PC-3 (cell line): ENCODE measurements at regions not wholly inside any gene's neighbourhood (a gene's known extent, or its start where the extent isn't known, plus 50 kb on each side); places are given as distances from the start of the nearest gene placed in this dataset.

Experiments used
- ATAC-seq: fragments of 200-7000 bp; cut with Tn5 transposase; 2 replicates; pipeline ENCODE4 v1.9.1; 2020; ENCODE audit warnings: mild to moderate bottlenecking, moderate library complexity
- BruUV-seq: library from RNA; stranded (reverse); fragments of 400-500 nt; replicated peaks from 2 replicates; lab custom pipeline; 2021; lab: Mats Ljungman, UMichigan
- CTCF ChIA-PET: fragments of 300-600 bp; sonication (Branson Sonifier 250); formaldehyde crosslinking; loops from one replicate; lab custom pipeline; 2022; ENCODE audit warnings: antibody characterized with exemption; lab: Charles Lee
- POLR2A ChIA-PET: fragments of 300-600 bp; sonication (Branson Sonifier 250); formaldehyde crosslinking; loops from one replicate; lab custom pipeline; 2022; ENCODE audit warnings: antibody characterized with exemption; ENCODE audit not compliant: unreplicated experiment; lab: Charles Lee
- DNase-seq: peaks from one replicate; pipeline ENCODE4 v3.0.0-alpha.2; 2015
- H2AFZ ChIP-seq: fragments of 300-600 bp; sonication (generic); 2 replicates; pipeline ENCODE4 v1.6.0; 2016; ENCODE audit warnings: antibody characterized with exemption, low read length
- H3F3A ChIP-seq: fragments of 300-600 bp; sonication (generic); one replicate; pipeline ENCODE4 v1.6.0; 2017; ENCODE audit warnings: antibody characterized with exemption, low read length, control low read depth, mild to moderate bottlenecking; ENCODE audit not compliant: unreplicated experiment
- H3K27ac ChIP-seq: fragments of 300-600 bp; sonication (generic); 2 replicates; pipeline ENCODE4 v1.5.1; 2016; ENCODE audit warnings: mild to moderate bottlenecking, low read length
- H3K27me3 ChIP-seq: fragments of 300-600 bp; sonication (generic); 2 replicates; pipeline ENCODE4 v1.6.1; 2016; ENCODE audit warnings: low read length, mixed read lengths
- H3K36me3 ChIP-seq: fragments of 300-600 bp; sonication (generic); 2 replicates; pipeline ENCODE4 v1.6.1; 2016; ENCODE audit warnings: low read depth, mixed run types, low read length, mixed read lengths
- H3K4me1 ChIP-seq: fragments of 300-600 bp; sonication (generic); 2 replicates; pipeline ENCODE4 v1.5.1; 2016; ENCODE audit warnings: low read length; ENCODE audit not compliant: insufficient read depth
- H3K4me2 ChIP-seq: fragments of 300-600 bp; sonication (generic); 2 replicates; pipeline ENCODE4 v1.6.0; 2016; ENCODE audit warnings: low read length
- H3K4me3 ChIP-seq: fragments of 300-600 bp; sonication (generic); 2 replicates; pipeline ENCODE4 v1.5.1; 2016; ENCODE audit warnings: mild to moderate bottlenecking, low read length, mixed read lengths
- H3K79me2 ChIP-seq: fragments of 300-600 bp; sonication (generic); 2 replicates; pipeline ENCODE4 v1.6.1; 2017; ENCODE audit warnings: low read length, mixed read lengths
- H3K9ac ChIP-seq: fragments of 300-600 bp; sonication (generic); 2 replicates; pipeline ENCODE4 v1.6.0; 2016; ENCODE audit warnings: mild to moderate bottlenecking, low read length
- H3K9me2 ChIP-seq: fragments of 300-600 bp; sonication (generic); replicated peaks from 2 replicates; pipeline ENCODE4 v1.6.1; 2016; ENCODE audit warnings: mixed run types, low read length, mixed read lengths
- H3K9me3 ChIP-seq: fragments of 300-600 bp; sonication (generic); 2 replicates; pipeline ENCODE4 v1.6.1; 2016; ENCODE audit warnings: low read length, mixed read lengths
- H4K20me1 ChIP-seq: fragments of 300-600 bp; sonication (generic); 2 replicates; pipeline ENCODE4 v1.6.1; 2016; ENCODE audit warnings: low read length, mixed read lengths
- CTCF ChIP-seq: fragments of 300-600 bp; sonication (generic); conservative IDR thresholded peaks from 2 replicates; pipeline ENCODE4 v1.5.1; 2017; ENCODE audit warnings: antibody characterized with exemption, low read depth, mild to moderate bottlenecking, low read length
- EZH2 ChIP-seq: fragments of 300-600 bp; sonication (generic); IDR thresholded peaks from one replicate; pipeline ENCODE4 v1.6.1; 2017; ENCODE audit warnings: antibody characterized with exemption, mild to moderate bottlenecking, low read length; ENCODE audit not compliant: unreplicated experiment
- EZH2phosphoT487 ChIP-seq: fragments of 300-600 bp; sonication (generic); IDR thresholded peaks from 2 replicates; pipeline ENCODE4 v1.6.1; 2018; ENCODE audit warnings: mild to moderate bottlenecking, antibody characterized with exemption, low read length, borderline replicate concordance
- intact Hi-C: fragments of 100-400 bp; cut with micrococcal nuclease; formaldehyde crosslinking; loops from 2 replicates; pipeline ENCODE4 v1.9.0; 2023

GRCh38 chr5:72034770-72035169 lies 72.5 kb upstream of the MAP1B start:
- DNase-seq = no peak
- no peaks in the 10 kb centered on the region for H3F3A ChIP-seq
- H3K4me2 ChIP-seq = no peak overlapping the region
- H3K27ac ChIP-seq = no peak overlapping the region
- H3K4me1 ChIP-seq = no peaks in the 10 kb centered on the region
- ChIA-PET CTCF (interaction anchor here (0.7 kb wide), 1 partner anchor 100 kb away, joined by 4 read pairs; no protein-coding TSS in a partner anchor), POLR2A (no interaction called here)
- H3K27me3 ChIP-seq = no peaks in the 10 kb centered on the region
- no TSS peak for BruUV-seq
- no peak overlapping the region for H3K4me3 ChIP-seq
- no peaks in the 10 kb centered on the region for H4K20me1 ChIP-seq
- no peaks in the 10 kb centered on the region for H3K79me2 ChIP-seq
- intact Hi-C loops = no loop called here
- no peak overlapping the region for H3K9ac ChIP-seq
- TF ChIP-seq CTCF (no peak), EZH2 (no peak), EZH2phosphoT487 (no peak)
- H3K9me2 ChIP-seq = no peaks in the 10 kb centered on the region
- H3K36me3 ChIP-seq = no peaks in the 10 kb centered on the region
- H2AFZ ChIP-seq = no peak overlapping the region
- ATAC-seq = no peak
- no peaks in the 10 kb centered on the region for H3K9me3 ChIP-seq

GRCh38 chr5:72035831-72036230 lies 71.4 kb upstream of the MAP1B start:
- intact Hi-C loops = no loop called here
- H3K36me3 ChIP-seq = no peaks in the 10 kb centered on the region
- no peak for DNase-seq
- ChIA-PET POLR2A (no interaction called here), CTCF (no interaction called here)
- H3K27ac ChIP-seq = no peak overlapping the region
- H3F3A ChIP-seq = no peaks in the 10 kb centered on the region
- no peak for ATAC-seq
- no peaks in the 10 kb centered on the region for H3K9me3 ChIP-seq
- no peak overlapping the region for H3K4me2 ChIP-seq
- H4K20me1 ChIP-seq = no peaks in the 10 kb centered on the region
- no peaks in the 10 kb centered on the region for H3K4me1 ChIP-seq
- no peak overlapping the region for H3K4me3 ChIP-seq
- no peaks in the 10 kb centered on the region for H3K79me2 ChIP-seq
- BruUV-seq = no TSS peak
- no peak overlapping the region for H3K9ac ChIP-seq
- TF ChIP-seq EZH2 = no peak
- TF ChIP-seq EZH2phosphoT487 = no peak
- TF ChIP-seq CTCF = no peak
- H2AFZ ChIP-seq = no peak overlapping the region
- H3K27me3 ChIP-seq = no peaks in the 10 kb centered on the region
- H3K9me2 ChIP-seq = no peaks in the 10 kb centered on the region

GRCh38 chr5:72036951-72037350 lies 70.3 kb upstream of the MAP1B start:
- Histone ChIP-seq H3K9me3 (no peaks in the 10 kb centered on the region), H3K27ac (no peak overlapping the region), H3K4me1 (no peaks in the 10 kb centered on the region), H3K9ac (no peak overlapping the region), H3K4me3 (no peak overlapping the region), H2AFZ (no peak overlapping the region), H3K27me3 (no peaks in the 10 kb centered on the region), H3F3A (no peaks in the 10 kb centered on the region), H3K36me3 (no peaks in the 10 kb centered on the region), H3K79me2 (no peaks in the 10 kb centered on the region), H4K20me1 (no peaks in the 10 kb centered on the region), H3K9me2 (no peaks in the 10 kb centered on the region), H3K4me2 (no peak overlapping the region)
- no peak for ATAC-seq
- DNase-seq = no peak
- intact Hi-C loops = no loop called here
- no TSS peak for BruUV-seq
- ChIA-PET POLR2A (no interaction called here), CTCF (no interaction called here)
- TF ChIP-seq EZH2 (no peak), CTCF (no peak), EZH2phosphoT487 (no peak)
